SHP77 (cell line): ENCODE measurements at regions not wholly inside any gene's neighbourhood (a gene's known extent, or its start where the extent isn't known, plus 50 kb on each side); places are given as distances from the start of the nearest gene placed in this dataset.
A peak's percentile ranks its signal among the peaks of the same experiment; 100 is the strongest.

ENCODE experiments used
- DNase-seq, 2 experiments: peaks; one replicate each; lab custom pipeline; 2025; lab: John Stamatoyannopoulos, UW

- no peak for DNase-seq
Observed at GRCh38 chr1:81489372-81489934, 311.3 kb upstream of the ADGRL2 start.

DNA sequence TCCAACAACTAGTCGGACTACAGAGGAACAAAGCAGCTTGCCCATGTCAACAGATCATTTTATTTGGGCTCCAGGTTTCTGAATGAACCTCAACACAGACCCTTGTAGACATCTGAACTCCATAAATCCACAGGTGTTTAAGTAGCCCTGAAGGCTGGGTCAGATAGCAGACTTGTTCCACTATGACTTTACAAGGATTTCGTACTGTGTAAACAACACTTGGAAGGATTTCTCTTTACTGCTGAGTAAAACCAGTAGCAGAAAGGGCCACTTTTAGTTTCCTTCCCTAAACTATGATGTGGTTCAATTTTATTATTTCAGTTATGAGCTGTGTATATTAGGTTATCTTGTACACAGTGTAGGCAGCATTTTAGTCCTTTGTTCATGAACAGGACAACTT, 316.4 kb upstream of the ADGRL2 start:
- DNase-seq, result no peak

DNA sequence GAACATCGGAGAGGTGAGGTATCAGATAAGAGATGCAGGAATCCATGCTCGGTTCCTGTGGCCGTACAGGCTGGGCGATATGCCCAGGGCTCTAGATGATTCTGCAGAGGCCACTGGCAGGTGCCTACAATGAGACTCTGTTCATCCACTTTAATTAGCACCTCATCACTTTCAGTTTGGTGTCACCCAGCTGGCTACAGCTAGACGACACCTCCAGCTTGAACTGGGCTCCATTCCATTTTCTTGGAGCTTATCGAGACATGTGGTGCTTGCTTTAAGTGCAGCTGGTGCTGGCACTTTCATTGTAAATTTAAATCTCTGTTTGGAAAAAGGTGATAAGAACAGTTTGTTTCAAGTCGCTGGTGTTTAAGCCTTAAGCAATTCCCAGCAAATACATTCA, 322.5 kb upstream of the ADGRL2 start:
- DNase-seq, result peak; percentile 41 to 61

- peak; percentile 17 to 19 for DNase-seq
Observed at GRCh38 chr1:81477710-81478109, 323.0 kb upstream of the ADGRL2 start.

DNA sequence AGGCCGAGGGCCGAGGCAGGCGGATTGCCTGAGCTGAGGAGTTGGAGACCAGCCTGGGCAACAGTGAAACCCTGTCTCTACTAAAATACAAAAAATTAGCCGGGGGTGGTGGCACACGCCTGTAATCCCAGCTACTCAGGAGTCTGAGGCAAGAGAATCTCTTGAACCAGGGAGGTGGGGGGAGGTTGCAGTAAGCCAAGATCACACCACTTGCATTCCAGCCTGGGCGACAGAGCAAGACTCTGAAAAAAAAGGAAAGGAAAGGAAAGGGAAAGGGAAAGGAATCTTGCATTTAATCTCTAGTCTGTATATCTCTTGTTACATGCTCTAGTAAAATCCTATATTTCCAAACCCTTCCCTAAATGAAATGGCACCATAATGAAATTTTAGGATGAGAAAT, 328.3 kb upstream of the ADGRL2 start:
- no peak for DNase-seq

DNA sequence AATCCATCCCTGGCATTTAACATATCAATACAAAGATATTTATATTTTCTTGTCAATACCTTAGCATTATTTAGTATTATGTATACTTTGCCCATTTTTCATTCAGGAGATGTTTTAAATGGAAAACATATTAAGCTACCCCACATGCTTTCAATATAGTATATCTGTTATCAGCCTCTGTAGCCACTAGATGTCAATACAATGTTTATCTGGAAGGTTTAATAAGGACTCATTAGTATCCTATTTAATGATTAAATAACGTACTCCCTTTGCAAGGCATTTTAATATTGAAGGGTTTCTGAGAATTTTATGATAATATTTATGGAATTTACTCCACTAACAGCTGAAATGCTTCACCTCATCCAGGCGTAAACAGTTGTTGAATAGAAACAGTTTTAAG, 329.5 kb upstream of the ADGRL2 start:
- no peak for DNase-seq

GRCh38 chr1:81470275-81470674, 330.5 kb upstream of the ADGRL2 start:
- no peak for DNase-seq

- no peak for DNase-seq
Observed at GRCh38 chr1:81467383-81467782, 333.4 kb upstream of the ADGRL2 start.

GRCh38 chr1:81466961-81467360, 333.8 kb upstream of the ADGRL2 start:
- DNase-seq, result no peak

DNA sequence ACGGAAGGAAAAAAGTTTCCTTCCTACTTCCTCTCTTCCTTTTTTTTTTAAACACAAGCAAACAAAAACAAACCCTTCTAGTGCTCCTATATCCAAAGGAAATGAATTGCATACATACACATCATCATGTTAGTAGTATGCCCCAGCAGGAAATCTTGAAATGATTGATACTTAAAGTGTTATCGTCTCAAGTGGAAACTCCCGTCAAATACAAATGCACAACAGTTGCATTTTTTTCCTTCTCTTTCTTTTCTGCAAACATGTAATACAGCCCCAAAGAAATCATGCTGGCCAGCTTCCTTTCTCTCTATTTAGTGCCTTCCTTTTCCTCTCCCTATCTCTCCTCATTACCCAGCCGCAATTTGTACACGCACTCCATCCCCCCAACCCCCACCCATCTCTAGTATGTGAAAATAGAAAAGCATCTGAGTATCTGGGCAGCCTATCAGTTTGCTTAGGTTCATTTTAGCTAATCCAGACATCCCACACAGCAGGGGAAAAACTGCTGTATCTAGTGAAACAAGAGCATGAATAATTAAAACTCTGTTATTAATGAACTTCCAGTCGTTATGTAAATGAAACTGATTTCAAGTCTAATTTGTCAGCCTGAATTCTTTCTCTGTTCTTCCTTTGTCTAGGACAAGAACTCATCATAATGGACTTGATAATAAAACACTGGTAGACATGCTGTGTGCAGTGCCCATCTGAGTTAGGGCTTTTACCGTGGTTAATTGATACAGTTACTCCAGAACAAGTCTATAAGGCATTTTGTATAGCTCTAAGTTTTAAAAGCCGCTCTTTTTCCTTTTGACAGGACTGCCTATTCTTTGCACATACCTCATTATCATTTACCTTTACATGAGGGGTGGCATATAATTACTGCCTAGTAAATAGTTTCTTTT, 336.5 kb upstream of the ADGRL2 start:
- no peak for DNase-seq

DNA sequence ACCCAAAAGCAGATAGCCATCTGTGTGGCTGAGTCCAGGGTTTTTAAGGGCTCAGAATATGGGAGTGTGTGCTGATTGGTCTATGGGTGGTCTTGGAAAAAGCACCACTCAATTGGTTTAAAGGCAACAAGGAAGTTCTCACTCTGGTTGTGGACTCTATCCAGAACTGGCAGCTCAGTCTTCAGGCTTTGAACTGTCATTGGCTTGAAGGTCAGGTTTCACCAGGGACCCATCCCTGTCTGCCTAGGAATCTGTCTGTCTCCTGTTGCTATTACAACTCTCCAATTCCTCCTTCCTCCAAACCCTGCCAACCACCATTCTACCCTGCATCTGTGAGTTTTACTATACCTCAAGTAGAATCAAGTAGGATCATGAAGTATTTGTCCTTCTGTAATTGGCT, 341.7 kb upstream of the ADGRL2 start:
- no peak for DNase-seq

DNA sequence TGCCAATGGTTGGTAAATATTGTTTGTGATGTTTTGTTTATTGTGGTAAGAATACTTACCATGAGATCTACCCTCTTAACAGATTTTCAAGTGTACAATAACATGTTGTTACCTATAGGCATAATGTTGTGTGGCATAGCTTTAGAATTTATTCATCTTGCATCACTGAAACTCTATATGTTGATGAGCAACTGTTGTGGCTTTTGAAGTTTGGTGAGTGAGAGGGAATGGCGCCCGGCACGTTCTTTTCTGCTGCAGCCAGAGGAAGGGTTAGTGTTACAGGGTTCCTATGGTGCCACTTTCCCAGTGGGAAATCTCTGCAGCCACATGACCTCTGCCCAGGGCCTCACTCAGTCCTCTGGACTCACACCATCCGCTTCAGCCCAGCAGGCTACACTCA, 342.5 kb upstream of the ADGRL2 start:
- no peak for DNase-seq

- DNase-seq, result no peak
Observed at GRCh38 chr1:81455481-81455880, 345.3 kb upstream of the ADGRL2 start.

- no peak for DNase-seq
Observed at GRCh38 chr1:81453971-81454370, 346.8 kb upstream of the ADGRL2 start.

GRCh38 chr1:81453367-81453703, 347.4 kb upstream of the ADGRL2 start:
- DNase-seq, result no peak

DNA sequence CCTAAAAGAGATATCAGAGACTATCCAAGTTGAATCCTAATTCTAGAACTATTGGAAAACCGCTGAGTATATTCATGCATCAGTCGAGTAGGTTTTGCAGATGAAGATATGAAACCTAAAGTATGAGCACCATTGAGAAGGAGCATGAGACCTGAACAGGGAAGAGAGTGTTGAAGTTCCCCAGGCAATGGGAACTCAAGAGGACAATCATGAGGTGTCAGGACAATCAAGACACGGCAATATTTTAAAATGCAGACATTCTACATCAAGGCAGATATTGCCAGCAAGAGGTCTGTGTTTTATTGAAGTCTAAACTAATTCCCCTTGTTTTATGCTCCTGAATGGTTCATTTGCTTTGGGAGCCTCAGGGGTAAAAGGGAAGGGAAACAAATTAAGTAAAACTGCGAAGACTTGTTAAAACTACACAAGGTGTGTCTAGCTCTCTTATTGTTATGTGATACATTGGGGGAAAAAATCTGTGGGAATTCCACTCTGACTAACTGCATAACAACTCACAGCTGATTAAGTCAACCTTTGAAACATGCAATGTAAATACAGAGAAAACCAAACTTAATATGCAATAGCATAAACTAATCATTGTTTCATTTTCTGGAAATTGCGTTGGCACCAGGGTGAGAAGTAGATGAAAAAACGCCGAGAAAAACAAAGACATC, 347.9 kb upstream of the ADGRL2 start:
- DNase-seq, result no peak

DNA sequence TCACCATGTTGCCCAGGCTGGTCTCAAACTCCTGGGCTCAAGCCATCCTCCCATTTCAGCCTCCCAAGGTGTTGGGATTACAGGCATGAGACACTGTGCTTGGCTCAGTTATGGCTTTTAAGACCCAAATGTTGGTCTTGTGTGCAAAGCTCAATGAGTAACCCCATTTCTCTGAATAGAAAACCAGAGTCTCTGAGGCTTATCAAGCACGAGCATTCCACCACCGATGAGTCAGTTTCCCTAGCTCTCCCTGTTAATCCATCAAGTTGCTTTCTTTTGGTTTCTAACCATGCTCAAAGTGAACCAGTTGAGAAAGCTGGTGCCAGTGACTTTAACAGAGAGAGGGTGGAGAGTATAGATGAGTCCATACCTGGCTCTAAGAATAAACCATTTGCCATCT, 350.9 kb upstream of the ADGRL2 start:
- DNase-seq, result no peak

GRCh38 chr1:81446000-81446669, 354.6 kb upstream of the ADGRL2 start:
- DNase-seq, result peak; percentile 57 to 78

DNA sequence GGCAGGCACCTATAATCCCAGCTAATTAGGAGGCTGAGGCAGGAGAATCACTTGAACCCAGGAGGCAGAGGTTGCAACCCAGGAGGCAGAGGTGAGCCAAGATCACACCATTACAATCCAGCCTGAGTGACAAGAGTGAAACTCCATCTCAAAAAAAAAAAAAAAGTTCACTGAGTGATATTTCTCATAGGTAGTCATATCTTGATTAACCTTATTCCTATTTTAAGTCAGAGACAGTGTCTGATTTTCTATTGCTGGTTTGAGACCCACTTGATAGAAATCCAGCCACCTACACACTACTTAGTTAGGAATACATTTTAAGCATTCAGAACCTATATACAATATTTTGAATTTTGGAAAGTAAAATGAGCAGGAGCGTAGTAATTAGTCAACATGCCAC, 357.4 kb upstream of the ADGRL2 start:
- no peak for DNase-seq

DNA sequence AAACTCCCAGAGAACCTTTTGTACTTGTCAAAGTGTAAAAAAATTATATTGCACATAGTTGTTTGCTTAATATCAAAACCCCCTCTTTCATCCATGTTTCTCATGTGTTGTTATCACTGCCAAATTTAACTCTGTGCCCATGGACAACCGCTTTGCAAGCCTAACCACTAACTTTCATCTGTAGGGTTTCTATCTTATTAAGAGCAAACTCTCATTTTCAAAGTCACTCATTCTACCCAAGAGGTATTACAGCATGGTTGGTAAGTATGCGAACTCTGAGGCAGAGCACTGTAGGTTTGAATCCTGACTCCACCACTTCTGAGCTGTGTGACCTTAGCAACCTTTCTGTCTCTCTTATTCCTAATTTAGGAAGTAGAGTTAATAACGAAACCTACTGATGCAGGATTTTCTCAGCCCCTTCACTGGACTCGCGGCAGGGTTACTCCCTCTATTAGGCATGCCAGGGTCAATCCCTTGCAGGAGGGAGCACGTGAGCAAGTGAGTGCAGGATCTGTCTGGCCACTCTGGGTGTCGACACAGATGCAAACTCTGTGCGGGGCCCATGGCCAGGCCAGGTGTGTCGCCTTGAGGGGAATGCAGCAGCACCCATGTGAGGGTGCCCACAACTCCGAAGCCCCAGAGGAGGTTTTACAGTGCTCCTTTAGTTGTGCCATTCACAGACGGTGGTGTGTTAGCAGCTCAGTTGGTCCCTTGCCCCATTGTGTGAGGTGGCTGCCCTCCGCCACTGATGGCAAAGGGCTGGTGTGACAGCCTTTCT, 361.5 kb upstream of the ADGRL2 start:
- no peak for DNase-seq

- DNase-seq, result no peak
Observed at GRCh38 chr1:81437649-81438048, 363.1 kb upstream of the ADGRL2 start.

DNA sequence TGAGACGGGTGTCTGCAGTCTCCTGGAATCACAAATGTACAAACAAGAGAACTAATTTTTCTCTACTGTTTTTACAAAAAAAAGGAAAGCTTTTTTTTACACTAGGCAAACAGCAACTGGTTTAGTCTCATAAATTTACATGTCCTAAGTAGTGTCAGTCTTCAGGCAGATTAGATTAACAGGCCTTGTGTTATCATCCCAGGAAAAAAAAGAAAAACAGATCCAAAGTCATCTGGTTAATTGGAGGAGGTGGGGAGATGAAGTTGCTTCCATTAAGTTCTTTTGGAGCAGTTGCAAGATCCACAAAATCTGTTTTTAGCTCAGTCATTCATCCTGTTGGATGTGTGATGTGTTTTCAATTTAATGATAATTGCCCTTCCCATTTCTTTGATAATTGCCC, 363.5 kb upstream of the ADGRL2 start:
- DNase-seq, result no peak
